ENCODE measurements at regions not wholly inside any gene's neighbourhood (a gene's known extent, or its start where the extent isn't known, plus 50 kb on each side); places are given as distances from the start of the nearest gene placed in this dataset.

DNA sequence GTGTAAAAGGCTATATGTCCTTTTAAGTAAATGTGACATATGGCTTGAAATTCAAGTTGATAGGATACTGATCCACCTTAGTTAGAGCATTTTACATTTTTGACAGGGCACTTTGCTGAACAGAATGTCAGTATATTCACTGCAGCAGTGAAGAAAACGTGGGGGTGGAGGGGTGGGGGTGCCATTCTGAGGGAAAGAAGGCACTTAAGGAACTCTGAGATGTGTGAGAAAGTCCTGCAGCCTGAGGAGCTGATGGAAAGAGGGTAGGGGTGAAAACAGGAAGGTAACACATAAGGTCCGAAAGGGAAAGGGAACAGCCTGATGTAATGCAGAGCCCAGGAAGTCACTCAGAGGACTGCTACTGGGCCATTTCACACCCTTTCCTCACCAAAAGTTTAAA is 265.5 kb upstream of the GRIP1 start:
- no peaks in the 10 kb centered on the region for H3K36me3 ChIP-seq
- H3K4me1 ChIP-seq = no peaks in the 10 kb centered on the region
- TF ChIP-seq, protein P1, sequence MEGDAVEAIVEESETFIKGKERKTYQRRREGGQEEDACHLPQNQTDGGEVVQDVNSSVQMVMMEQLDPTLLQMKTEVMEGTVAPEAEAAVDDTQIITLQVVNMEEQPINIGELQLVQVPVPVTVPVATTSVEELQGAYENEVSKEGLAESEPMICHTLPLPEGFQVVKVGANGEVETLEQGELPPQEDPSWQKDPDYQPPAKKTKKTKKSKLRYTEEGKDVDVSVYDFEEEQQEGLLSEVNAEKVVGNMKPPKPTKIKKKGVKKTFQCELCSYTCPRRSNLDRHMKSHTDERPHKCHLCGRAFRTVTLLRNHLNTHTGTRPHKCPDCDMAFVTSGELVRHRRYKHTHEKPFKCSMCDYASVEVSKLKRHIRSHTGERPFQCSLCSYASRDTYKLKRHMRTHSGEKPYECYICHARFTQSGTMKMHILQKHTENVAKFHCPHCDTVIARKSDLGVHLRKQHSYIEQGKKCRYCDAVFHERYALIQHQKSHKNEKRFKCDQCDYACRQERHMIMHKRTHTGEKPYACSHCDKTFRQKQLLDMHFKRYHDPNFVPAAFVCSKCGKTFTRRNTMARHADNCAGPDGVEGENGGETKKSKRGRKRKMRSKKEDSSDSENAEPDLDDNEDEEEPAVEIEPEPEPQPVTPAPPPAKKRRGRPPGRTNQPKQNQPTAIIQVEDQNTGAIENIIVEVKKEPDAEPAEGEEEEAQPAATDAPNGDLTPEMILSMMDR (IDR thresholded peaks at IDR 0.05) = no peak
- TF ChIP-seq POLR2A (IDR thresholded peaks at IDR 0.05) = no peak
- no peak overlapping the region for H3K27ac ChIP-seq
- no peak for ATAC-seq
- H3K4me3 ChIP-seq = no peak overlapping the region
- WGBS, 4 donors = 30 to 34% (median 32%) methylated on average over 2 of the region's 2 CpGs
- intact Hi-C loops (cut with DNase I) = no loop called here
- DNase-seq = no peak
- no peaks in the 10 kb centered on the region for H3K9me3 ChIP-seq
- peaks cover 0 to 3% (median 0%) of the 10 kb centered on the region in 9 donors for H3K27me3 ChIP-seq

DNA sequence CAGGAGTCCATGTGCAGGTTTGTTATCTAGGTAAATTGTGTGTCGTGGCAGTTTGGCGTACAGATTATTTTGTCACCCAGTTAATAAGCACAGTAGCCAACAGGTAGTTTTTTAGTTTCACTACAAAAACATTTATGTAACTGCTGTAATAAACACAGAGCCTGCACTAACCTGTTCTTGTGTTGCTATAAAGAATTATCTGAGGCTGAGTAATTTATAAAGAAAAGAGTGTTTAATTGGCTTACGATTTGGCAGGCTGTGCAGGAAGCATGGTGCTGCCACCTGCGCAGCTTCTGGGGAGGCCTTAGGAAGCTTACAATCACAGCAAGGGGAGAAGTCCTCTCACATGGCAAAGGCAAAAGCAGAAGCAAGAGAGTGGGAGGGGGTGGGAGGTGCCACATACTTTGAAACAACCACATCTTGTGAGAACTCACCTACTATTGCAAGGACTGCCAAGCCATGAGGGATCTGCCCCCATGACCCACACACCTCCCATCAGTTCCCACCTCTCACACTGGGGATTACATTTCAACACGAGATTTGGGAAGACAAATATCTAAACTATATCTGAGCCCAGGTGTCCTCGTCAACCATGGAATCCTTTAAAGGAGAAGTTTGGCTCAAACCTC is 266.4 kb upstream of the GRIP1 start:
- intact Hi-C loops (cut with DNase I) = no loop called here

DNA sequence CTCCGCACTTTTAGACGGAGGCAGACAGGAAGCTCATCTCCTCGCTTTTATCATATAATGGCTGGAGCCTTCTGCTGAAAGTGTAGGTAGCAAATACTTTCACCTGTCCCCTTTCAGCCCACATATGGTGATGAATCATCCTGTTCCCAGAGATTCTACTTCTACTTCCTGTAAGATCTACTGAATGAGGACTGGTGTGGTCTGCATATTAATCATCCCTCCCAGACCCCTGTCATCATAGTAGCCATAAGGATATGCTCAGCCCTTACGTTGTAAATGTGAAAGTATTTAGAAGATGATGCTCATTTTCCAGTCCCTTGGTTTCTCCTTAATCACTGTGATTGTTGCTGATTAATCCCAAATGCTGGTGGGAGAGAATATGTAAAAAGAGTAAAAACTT is 268.2 kb upstream of the GRIP1 start:
- intact Hi-C loops (cut with DNase I) = no loop called here
- Histone ChIP-seq H3K9me3 (no peaks in the 10 kb centered on the region), H3K4me1 (no peaks in the 10 kb centered on the region), H3K27me3 (peaks cover 0 to 3% (median 0%) of the 10 kb centered on the region in 9 donors), H3K27ac (no peak overlapping the region), H3K4me3 (no peak overlapping the region), H3K36me3 (no peaks in the 10 kb centered on the region)
- ATAC-seq (no peak), DNase-seq (no peak)
- TF ChIP-seq, protein P1 (IDR thresholded peaks at IDR 0.05) = no peak
- TF ChIP-seq POLR2A (IDR thresholded peaks at IDR 0.05) = no peak
- WGBS, 4 donors = 53 to 77% (median 67%) methylated on average over 4 of the region's 4 CpGs

More for the DNA sequence above, 266.4 kb upstream of the GRIP1 start:
- Histone ChIP-seq H3K36me3 (no peaks in the 10 kb centered on the region), H3K4me3 (no peak overlapping the region), H3K4me1 (no peaks in the 10 kb centered on the region), H3K27me3 (peaks cover 0 to 3% (median 0%) of the 10 kb centered on the region in 9 donors), H3K9me3 (no peaks in the 10 kb centered on the region), H3K27ac (no peak overlapping the region)
- no peak for ATAC-seq
- WGBS, 4 donors = 73 to 82% (median 77%) methylated on average over 6 of the region's 6 CpGs
- no peak for DNase-seq
- TF ChIP-seq, protein P1 (IDR thresholded peaks at IDR 0.05) = no peak
- no peak for TF ChIP-seq POLR2A (IDR thresholded peaks at IDR 0.05)

DNA sequence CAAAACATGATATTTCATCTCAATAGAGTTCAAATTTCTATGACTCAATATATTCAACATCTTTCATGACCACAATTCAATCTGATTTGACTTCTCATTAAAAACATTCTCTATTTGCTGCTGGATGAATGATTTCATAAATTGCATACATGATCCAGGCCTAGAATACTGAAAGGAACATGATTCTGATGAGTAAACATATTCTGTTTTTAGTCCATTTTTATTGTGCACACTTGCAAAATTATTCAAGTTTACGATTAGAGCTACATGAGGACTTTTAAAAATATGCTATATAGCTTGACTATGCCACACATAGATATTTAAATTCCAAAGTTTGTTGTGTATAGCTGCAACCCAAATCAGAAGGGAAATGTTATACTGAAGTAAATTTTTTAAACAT is 273.8 kb upstream of the GRIP1 start:
- no peak overlapping the region for H3K27ac ChIP-seq
- no peak for ATAC-seq
- no peak for TF ChIP-seq POLR2A (IDR thresholded peaks at IDR 0.05)
- TF ChIP-seq, protein P1 (IDR thresholded peaks at IDR 0.05) = no peak
- 67 to 81% (median 72%) methylated on average over 1 of the region's 1 CpG for WGBS, 4 donors
- H3K9me3 ChIP-seq = no peaks in the 10 kb centered on the region
- intact Hi-C loops (cut with DNase I) = no loop called here
- H3K4me3 ChIP-seq = no peak overlapping the region
- no peaks in the 10 kb centered on the region for H3K36me3 ChIP-seq
- H3K27me3 ChIP-seq = peaks cover 0 to 3% (median 0%) of the 10 kb centered on the region in 9 donors
- DNase-seq = no peak
- no peaks in the 10 kb centered on the region for H3K4me1 ChIP-seq
